ENCODE measurements at regions not wholly inside any gene's neighbourhood (a gene's known extent, or its start where the extent isn't known, plus 50 kb on each side); places are given as distances from the start of the nearest gene placed in this dataset.

DNA sequence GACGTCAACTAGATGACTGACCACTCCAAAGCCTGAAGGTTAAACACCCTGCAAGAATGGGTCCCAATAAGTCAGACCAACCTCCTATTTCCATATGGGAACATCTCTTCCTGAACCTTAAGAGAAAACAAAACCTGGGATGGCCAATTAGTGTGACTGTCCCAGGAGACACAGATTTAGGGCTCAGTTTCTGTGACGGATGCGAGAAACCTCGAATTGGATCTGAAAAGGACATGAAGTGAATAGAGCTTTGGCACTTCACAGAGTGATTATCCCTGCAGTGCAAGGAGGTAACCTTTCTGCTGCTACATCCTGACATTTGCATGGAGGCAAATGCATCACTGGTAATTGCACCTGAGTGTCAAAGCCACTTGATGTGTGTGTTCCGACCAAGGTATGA is 442.2 kb upstream of the KLF12 start:
- H3K27me3 ChIP-seq (ENCODE audit: control insufficient read depth in 1 of 2, insufficient read depth in 2 of 2, low read length in 2 of 2): peaks cover 0 to 15% of the 10 kb centered on the region in 2 experiments; a peak in 2 of 5 replicates
- FAIRE-seq (no peak), ATAC-seq (no peak), DNase-seq (ENCODE audit: low spot score) (no peak)
- no peaks in the 10 kb centered on the region for H3K4me1 ChIP-seq (ENCODE audit: insufficient read depth, low read length)
- no peaks in the 10 kb centered on the region for H3K79me2 ChIP-seq (ENCODE audit: insufficient read depth, low read length)
- H3K36me3 ChIP-seq (replicated peaks in 1 of 2; ENCODE audit: control insufficient read depth in 1 of 2, insufficient read depth in 2 of 2, low read length in 2 of 2): no peaks in the 10 kb centered on the region
- no peak overlapping the region for H3K9ac ChIP-seq (ENCODE audit: insufficient read depth, low read depth, low read length)
- no peak overlapping the region for H3K4me2 ChIP-seq (ENCODE audit: low read depth, low read length)
- no peak overlapping the region for H3K27ac ChIP-seq (ENCODE audit: extremely low read length, insufficient read depth, low read length)
- no peak overlapping the region for H2AFZ ChIP-seq (ENCODE audit: low read length)
- in situ Hi-C loops (cut with HindIII; ENCODE audit: extremely low pct_ligation_motif_present, low pct_unique_long_range_greater_than_20kb): no loop called here
- no TSS peak for BruUV-seq (replicated peaks)
- no peaks in the 10 kb centered on the region for H3K9me3 ChIP-seq (ENCODE audit: low read length)
- CTCF ChIA-PET (ENCODE audit: low intra/inter-chr PET ratio, low total read pairs): no interaction called here
- POLR2A ChIA-PET: no interaction called here
- H4K20me1 ChIP-seq (ENCODE audit: insufficient read depth, low read length): no peaks in the 10 kb centered on the region
- no peak overlapping the region for H3K4me3 ChIP-seq (replicated peaks in 1 of 3; ENCODE audit: insufficient read depth in 1 of 3, low read depth in 2 of 3, low read length in 3 of 3)
- WGBS (ENCODE audit: low lambda C conversion rate): 47% methylated on average over 5 of the region's 5 CpGs
- TF ChIP-seq REL (CRISPR knock-in tag; conservative IDR thresholded peaks at IDR 0.05): no peak
- no peak for TF ChIP-seq GLI4 (CRISPR knock-in tag; IDR thresholded peaks at IDR 0.05; ENCODE audit: borderline replicate concordance)
- no peak for TF ChIP-seq HDAC6 (IDR thresholded peaks at IDR 0.05; ENCODE audit: low read depth, low read length)
- TF ChIP-seq ZNF441 (CRISPR knock-in tag; IDR thresholded peaks at IDR 0.05; ENCODE audit: borderline replicate concordance): no peak
- TF ChIP-seq ZKSCAN8 (CRISPR knock-in tag; IDR thresholded peaks at IDR 0.05; ENCODE audit: borderline replicate concordance): no peak
- TF ChIP-seq HOXA7 (CRISPR knock-in tag; IDR thresholded peaks at IDR 0.05): no peak
- TF ChIP-seq SOX5 (CRISPR knock-in tag; IDR thresholded peaks at IDR 0.05; ENCODE audit: borderline replicate concordance): no peak
- TF ChIP-seq CCAR2 (optimal IDR thresholded peaks at IDR 0.05; ENCODE audit: low read depth, low read length): no peak
- no peak for TF ChIP-seq ZNF446 (CRISPR knock-in tag; IDR thresholded peaks at IDR 0.05)
- TF ChIP-seq KLF6 (CRISPR knock-in tag; IDR thresholded peaks at IDR 0.05): no peak
- TF ChIP-seq, protein P1, sequence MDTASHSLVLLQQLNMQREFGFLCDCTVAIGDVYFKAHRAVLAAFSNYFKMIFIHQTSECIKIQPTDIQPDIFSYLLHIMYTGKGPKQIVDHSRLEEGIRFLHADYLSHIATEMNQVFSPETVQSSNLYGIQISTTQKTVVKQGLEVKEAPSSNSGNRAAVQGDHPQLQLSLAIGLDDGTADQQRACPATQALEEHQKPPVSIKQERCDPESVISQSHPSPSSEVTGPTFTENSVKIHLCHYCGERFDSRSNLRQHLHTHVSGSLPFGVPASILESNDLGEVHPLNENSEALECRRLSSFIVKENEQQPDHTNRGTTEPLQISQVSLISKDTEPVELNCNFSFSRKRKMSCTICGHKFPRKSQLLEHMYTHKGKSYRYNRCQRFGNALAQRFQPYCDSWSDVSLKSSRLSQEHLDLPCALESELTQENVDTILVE (CRISPR knock-in tag; IDR thresholded peaks at IDR 0.05): no peak
- TF ChIP-seq, protein P2, sequence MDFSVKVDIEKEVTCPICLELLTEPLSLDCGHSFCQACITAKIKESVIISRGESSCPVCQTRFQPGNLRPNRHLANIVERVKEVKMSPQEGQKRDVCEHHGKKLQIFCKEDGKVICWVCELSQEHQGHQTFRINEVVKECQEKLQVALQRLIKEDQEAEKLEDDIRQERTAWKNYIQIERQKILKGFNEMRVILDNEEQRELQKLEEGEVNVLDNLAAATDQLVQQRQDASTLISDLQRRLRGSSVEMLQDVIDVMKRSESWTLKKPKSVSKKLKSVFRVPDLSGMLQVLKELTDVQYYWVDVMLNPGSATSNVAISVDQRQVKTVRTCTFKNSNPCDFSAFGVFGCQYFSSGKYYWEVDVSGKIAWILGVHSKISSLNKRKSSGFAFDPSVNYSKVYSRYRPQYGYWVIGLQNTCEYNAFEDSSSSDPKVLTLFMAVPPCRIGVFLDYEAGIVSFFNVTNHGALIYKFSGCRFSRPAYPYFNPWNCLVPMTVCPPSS (IDR thresholded peaks at IDR 0.05): no peak
- TF ChIP-seq NR1H2 (CRISPR knock-in tag; IDR thresholded peaks at IDR 0.05; ENCODE audit: borderline replicate concordance, low read depth): no peak
- no peak for TF ChIP-seq ARHGAP35 (CRISPR knock-in tag; IDR thresholded peaks at IDR 0.05; ENCODE audit: borderline replicate concordance)
- no peak for TF ChIP-seq FOXA3 (CRISPR knock-in tag; IDR thresholded peaks at IDR 0.05)
- TF ChIP-seq, protein P3, sequence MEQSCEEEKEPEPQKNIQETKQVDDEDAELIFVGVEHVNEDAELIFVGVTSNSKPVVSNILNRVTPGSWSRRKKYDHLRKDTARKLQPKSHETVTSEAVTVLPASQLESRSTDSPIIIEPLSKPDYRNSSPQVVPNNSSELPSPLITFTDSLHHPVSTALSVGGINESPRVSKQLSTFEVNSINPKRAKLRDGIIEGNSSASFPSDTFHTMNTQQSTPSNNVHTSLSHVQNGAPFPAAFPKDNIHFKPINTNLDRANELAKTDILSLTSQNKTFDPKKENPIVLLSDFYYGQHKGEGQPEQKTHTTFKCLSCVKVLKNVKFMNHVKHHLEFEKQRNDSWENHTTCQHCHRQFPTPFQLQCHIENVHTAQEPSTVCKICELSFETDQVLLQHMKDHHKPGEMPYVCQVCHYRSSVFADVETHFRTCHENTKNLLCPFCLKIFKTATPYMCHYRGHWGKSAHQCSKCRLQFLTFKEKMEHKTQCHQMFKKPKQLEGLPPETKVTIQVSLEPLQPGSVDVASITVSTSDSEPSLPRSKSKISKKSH (CRISPR knock-in tag; IDR thresholded peaks at IDR 0.05; ENCODE audit: borderline replicate concordance): no peak
- intact Hi-C loops (cut with micrococcal nuclease; ENCODE audit: unreplicated experiment): no loop called here
